ENCODE measurements at regions not wholly inside any gene's neighbourhood (a gene's known extent, or its start where the extent isn't known, plus 50 kb on each side); places are given as distances from the start of the nearest gene placed in this dataset.

- H4K20me1 ChIP-seq (replicated peaks; ENCODE audit: control insufficient read depth, insufficient read depth, low read length): no peaks in the 10 kb centered on the region
- H3K4me1 ChIP-seq (replicated peaks in 1 of 2; ENCODE audit: control insufficient read depth in 2 of 2, insufficient read depth in 2 of 2, low read length in 2 of 2): no peaks in the 10 kb centered on the region
- BruUV-seq (replicated peaks): no TSS peak
- ATAC-seq (no peak), DNase-seq (ENCODE audit: extremely low read depth in 1 of 4, low spot score in 3 of 4) (no peak), FAIRE-seq (no peak)
- in situ Hi-C loops (cut with MboI) (no loop called here), intact Hi-C loops (cut with micrococcal nuclease) (no loop called here)
- no peak overlapping the region for H3K9ac ChIP-seq (ENCODE audit: insufficient read depth in 1 of 2, low read depth in 2 of 2, low read length in 2 of 2)
- no peaks in the 10 kb centered on the region for H3K36me3 ChIP-seq (ENCODE audit: control insufficient read depth, insufficient read depth, low read length)
- CTCF ChIA-PET (ENCODE audit: low intra/inter-chr PET ratio): no interaction called here
- H3K9me1 ChIP-seq (ENCODE audit: control insufficient read depth, insufficient read depth, low read length): no peaks in the 10 kb centered on the region
- POLR2A ChIA-PET: no interaction called here
- no peaks in the 10 kb centered on the region for H3K9me3 ChIP-seq (replicated peaks; ENCODE audit: control insufficient read depth, insufficient read depth, low read depth, low read length)
- TF ChIP-seq SFPQ (IDR thresholded peaks at IDR 0.05; ENCODE audit: low read depth, low read length) (no peak), MYC (IDR thresholded peaks at IDR 0.05; ENCODE audit: low read depth, low read length) (no peak), MYC (CRISPR knock-in tag; IDR thresholded peaks at IDR 0.05; ENCODE audit: borderline replicate concordance, low read depth) (no peak), OTX1 (CRISPR knock-in tag; IDR thresholded peaks at IDR 0.05) (no peak), KLF16 (IDR thresholded peaks at IDR 0.05) (no peak), ZNF780A (CRISPR knock-in tag; IDR thresholded peaks at IDR 0.05) (no peak), PREB (CRISPR knock-in tag; IDR thresholded peaks at IDR 0.05) (no peak), STAT6 (CRISPR knock-in tag; IDR thresholded peaks at IDR 0.05) (no peak), ARHGAP35 (IDR thresholded peaks at IDR 0.05; ENCODE audit: partially characterized antibody) (no peak), ZNF75A (CRISPR knock-in tag; IDR thresholded peaks at IDR 0.05) (no peak), ZNF347 (CRISPR knock-in tag; IDR thresholded peaks at IDR 0.05; ENCODE audit: low read depth) (no peak), ZNF12 (CRISPR knock-in tag; IDR thresholded peaks at IDR 0.05) (no peak), NKRF (IDR thresholded peaks at IDR 0.05; ENCODE audit: borderline replicate concordance) (no peak), CAMTA2 (CRISPR knock-in tag; conservative IDR thresholded peaks at IDR 0.05) (no peak)
- no peak overlapping the region for H3K4me2 ChIP-seq (ENCODE audit: insufficient read depth, low read length)
- H3K79me2 ChIP-seq (ENCODE audit: control insufficient read depth, insufficient read depth, low read length): no peaks in the 10 kb centered on the region
- H3K27me3 ChIP-seq (ENCODE audit: control insufficient read depth in 2 of 2, insufficient read depth in 2 of 2, low read length in 2 of 2): no peaks in the 10 kb centered on the region
- no peak overlapping the region for H3K27ac ChIP-seq (ENCODE audit: extremely low read depth, low read depth, low read length)
- H2AFZ ChIP-seq (ENCODE audit: low read depth, low read length): no peak overlapping the region
- H3K4me3 ChIP-seq: no peak overlapping the region
Measured at GRCh38 chr11:94697156-94697555, 71.0 kb upstream of the AMOTL1 start.

Measured in K562 (cell line).